Esophagus squamous epithelium (tissue), 4 donors: ENCODE measurements at regions not wholly inside any gene's neighbourhood (a gene's known extent, or its start where the extent isn't known, plus 50 kb on each side); places are given as distances from the start of the nearest gene placed in this dataset.

Experiments used
- POLR2A ChIP-seq, 4 donors: fragments of 450-650 bp; IDR thresholded peaks; one replicate each; pipeline ENCODE4 v1.6.1; 2017; ENCODE audit warnings: antibody characterized with exemption in 4 of 4, mild to moderate bottlenecking in 4 of 4, moderate library complexity in 3 of 4
- TF ChIP-seq, protein P1 (sequence below), 6 experiments: fragments of 450-650 bp in 4 of 6; fragments of 200-600 bp in 2 of 6; sonication (generic) in 2 of 6; IDR thresholded peaks; one replicate each; pipeline ENCODE4 v1.5.1; 2016 to 2019; ENCODE audit warnings: antibody characterized with exemption in 6 of 6, mild to moderate bottlenecking in 4 of 6, moderate library complexity in 4 of 6

- TF ChIP-seq, protein P1, sequence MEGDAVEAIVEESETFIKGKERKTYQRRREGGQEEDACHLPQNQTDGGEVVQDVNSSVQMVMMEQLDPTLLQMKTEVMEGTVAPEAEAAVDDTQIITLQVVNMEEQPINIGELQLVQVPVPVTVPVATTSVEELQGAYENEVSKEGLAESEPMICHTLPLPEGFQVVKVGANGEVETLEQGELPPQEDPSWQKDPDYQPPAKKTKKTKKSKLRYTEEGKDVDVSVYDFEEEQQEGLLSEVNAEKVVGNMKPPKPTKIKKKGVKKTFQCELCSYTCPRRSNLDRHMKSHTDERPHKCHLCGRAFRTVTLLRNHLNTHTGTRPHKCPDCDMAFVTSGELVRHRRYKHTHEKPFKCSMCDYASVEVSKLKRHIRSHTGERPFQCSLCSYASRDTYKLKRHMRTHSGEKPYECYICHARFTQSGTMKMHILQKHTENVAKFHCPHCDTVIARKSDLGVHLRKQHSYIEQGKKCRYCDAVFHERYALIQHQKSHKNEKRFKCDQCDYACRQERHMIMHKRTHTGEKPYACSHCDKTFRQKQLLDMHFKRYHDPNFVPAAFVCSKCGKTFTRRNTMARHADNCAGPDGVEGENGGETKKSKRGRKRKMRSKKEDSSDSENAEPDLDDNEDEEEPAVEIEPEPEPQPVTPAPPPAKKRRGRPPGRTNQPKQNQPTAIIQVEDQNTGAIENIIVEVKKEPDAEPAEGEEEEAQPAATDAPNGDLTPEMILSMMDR (IDR thresholded peaks at IDR 0.05): no peak
- no peak for TF ChIP-seq POLR2A (IDR thresholded peaks at IDR 0.05)
Measured at GRCh38 chr12:94700662-94701061, 50.3 kb upstream of the TMCC3 start.
